HG03442 (cell line): ENCODE measurements at regions not wholly inside any gene's neighbourhood (a gene's known extent, or its start where the extent isn't known, plus 50 kb on each side); places are given as distances from the start of the nearest gene placed in this dataset.

Experiments used
- ATAC-seq: cut with Tn5 transposase; IDR thresholded peaks from one replicate; pipeline ENCODE4 v1.9.1; 2021; ENCODE audit warnings: mild to moderate bottlenecking, moderate library complexity; ENCODE audit not compliant: unreplicated experiment

GRCh38 chr4:23207059-23207458 is 514.3 kb downstream of the GBA3 start:
- no peak for ATAC-seq

GRCh38 chr4:23202712-23203247 is 510.0 kb downstream of the GBA3 start:
- ATAC-seq = no peak

- ATAC-seq = no peak
These were observed 502.0 kb downstream of the GBA3 start for GRCh38 chr4:23194751-23195150.

DNA sequence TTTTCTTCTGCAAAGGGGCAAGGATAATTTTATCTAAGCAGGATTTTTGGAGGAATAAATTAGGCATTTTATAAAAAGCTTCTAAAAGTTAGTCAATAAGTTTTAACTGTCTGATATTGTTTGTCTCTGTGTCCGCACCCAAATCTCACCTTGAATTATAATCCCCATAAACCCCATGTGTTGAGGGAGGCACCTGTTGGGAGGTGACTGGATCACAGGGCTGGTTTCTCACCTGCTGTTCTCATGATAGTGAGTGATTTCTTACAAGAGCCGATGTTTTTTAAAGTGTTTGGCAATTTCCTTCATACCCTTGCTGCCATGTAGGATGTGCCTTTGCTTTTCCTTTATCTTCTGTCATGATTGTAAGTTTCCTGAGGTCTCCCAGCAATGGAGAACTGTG is 481.4 kb downstream of the GBA3 start:
- no peak for ATAC-seq

DNA sequence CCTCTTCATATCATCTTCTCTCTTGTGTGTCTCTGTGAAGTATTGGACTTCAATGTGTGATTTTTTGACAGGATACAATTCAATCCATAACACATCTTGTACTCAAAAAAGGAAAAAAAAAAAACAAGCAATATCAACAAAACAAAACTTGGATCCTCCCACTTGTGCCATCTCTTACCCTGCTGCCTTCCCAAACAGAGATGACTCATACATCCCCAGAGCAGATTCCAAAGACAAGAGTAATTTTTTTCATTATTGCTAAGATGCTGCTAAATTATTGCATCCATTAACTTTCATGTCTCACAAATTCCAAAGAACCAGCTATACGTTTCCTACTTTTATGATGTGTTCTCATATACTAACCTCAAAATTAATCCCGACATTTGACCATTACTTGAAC is 479.2 kb downstream of the GBA3 start:
- ATAC-seq = no peak

GRCh38 chr4:23169608-23170311 is 477.0 kb downstream of the GBA3 start:
- ATAC-seq = no peak

DNA sequence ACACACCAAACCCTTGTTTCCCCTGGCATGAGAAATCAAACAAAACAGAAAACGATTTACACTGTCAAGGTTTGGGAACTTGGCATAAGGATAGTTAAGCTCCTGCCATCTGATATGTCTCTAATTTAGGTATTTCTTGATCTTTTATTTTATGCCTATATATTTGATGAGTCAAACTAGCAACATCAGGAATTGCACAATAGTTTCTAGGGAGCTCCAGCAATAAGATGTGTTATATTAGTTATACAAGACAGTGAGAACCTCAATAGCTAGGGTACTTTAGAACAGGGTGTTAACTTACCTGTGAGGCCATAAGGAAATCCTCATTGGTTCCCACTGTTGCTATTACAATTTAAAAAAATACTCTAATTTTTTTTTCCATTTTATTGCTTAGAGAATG is 474.2 kb downstream of the GBA3 start:
- ATAC-seq = no peak

GRCh38 chr4:23166407-23166806 is 473.7 kb downstream of the GBA3 start:
- ATAC-seq = no peak

DNA sequence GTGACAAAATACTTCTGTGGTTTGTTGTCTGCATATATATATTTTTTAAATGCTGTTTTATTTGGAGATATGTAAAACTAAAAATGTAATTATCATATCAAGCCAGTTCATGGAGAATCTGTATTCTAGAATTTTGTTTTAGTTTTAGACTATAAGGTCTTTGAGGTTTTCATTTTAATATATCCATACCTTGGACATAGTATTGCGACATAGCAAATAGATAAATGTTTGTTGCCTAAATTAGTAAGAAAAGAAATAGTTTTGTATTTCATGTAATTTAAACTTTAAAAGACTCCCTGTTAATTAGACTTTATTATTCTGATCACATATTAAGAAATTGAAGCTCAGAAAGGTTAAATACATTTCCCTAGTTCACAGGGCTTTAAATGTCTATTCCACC is 472.9 kb downstream of the GBA3 start:
- ATAC-seq = no peak

DNA sequence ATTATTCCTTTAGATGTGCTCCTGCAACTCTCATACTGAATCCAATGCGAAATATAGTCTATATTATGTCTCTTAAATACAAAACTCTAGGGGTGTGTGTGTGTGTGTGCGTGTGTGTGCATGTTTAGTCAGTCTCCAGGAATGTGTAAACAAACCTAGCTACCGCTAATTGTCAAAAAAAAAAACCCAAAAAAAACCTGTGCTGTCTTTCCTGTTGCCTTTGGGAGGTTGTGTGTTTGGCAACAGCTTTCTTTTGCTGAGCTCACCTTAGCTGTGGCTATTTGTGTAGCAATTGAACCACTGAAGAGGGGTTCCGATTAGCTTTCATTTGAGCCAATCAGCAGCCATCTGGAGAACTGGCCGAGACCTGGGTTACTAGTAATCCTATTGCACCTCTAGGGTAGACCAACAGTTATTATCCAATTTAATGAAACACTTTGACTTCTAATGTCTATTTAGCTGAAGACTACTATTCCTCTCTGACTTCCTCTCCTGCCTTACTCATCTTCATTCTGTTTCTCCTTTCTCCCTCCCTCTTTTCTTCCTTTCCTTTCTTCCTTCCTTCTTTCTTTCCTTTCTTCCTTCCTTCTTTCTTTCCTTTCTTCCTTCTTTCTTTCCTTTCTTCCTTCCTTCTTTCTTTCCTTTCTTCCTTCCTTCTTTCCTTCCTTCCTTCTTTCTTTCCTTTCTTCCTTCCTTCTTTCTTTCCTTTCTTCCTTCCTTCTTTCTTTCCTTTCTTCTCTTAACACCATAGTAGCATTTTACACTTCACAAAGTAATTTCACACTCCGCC is 471.1 kb downstream of the GBA3 start:
- no peak for ATAC-seq

- ATAC-seq = no peak
These were observed 469.5 kb downstream of the GBA3 start for GRCh38 chr4:23162275-23162674.

DNA sequence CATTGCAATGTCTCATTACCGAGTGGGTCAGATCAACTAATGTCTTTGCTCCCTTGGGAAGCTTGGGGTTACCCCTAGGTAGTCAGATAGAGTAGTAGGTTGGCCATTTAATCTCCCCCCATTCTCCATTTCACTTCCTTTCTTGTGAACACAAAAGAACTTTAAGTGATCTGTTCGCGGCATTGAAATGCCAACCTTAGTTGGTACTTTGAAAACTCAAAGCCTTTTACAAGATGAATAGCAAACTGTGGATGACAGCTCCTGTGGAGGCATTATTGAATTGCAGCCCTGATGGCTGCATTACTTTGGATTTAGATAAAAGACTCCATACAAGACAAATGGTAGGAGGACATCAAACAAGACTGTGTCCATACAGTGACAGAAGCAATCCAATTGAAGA is 469.1 kb downstream of the GBA3 start:
- no peak for ATAC-seq

GRCh38 chr4:23153076-23153475 is 460.3 kb downstream of the GBA3 start:
- no peak for ATAC-seq

- no peak for ATAC-seq
These were observed 457.1 kb downstream of the GBA3 start for GRCh38 chr4:23149815-23150214.

DNA sequence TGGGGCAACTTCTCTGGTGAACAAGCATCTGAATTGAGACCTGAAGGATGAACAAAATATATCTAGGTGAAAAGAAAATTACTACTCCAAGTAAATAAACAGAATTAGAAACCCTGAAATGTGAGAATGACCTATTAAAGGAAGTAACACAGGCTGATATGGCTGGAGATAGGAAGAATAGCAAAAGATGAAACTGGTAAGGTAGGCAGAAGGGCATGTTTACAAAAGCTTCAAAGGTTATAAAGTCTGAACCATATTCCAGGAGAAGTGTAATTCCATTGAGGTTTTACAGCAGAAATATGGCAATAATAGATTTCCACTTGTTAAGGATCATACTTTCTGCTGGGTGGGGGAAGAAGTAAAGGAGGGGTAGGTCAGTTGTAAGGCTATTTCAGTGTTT is 452.0 kb downstream of the GBA3 start:
- ATAC-seq = no peak

DNA sequence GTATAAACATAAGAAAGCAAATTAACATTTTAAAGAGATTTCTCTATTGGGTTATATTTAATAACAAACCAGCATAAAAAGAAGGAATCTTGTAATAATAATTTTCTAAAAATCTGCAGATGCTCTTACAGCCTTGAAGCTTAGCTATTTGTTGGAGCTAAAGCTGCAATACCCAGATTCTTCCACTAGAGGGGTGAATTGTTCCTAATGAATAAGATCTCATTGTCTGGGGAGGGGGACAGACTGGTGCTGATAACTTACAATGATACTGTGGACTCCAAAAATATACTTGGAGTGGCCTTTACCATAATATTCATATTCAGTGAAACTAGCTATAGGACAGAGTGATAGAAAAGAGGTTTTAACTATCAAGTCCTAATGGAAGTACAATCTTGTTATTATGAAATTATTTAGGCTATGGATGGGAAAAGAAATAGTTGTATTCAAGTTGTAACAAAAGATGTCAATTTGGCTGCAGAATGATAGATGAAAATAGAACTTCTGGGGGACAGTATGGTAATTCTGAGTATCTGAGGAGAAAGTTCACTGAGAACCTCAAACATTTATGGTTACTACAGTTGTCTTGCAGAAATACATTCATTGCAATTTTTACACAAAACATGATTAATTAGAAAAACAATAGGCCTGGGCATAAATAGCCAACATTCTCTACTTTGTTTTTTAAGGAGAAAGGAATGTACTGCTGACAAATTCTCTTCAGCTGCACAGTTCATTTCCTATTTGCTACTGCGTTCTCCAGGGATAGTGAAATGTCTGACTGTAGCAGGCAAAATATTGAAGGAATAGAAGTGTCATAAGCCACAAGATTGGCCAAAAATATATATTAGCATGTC is 443.3 kb downstream of the GBA3 start:
- ATAC-seq = no peak

GRCh38 chr4:23134331-23134730 is 441.6 kb downstream of the GBA3 start:
- no peak for ATAC-seq

- no peak for ATAC-seq
These were observed 438.1 kb downstream of the GBA3 start for GRCh38 chr4:23130845-23131244.

GRCh38 chr4:23125118-23125517 is 432.4 kb downstream of the GBA3 start:
- no peak for ATAC-seq

DNA sequence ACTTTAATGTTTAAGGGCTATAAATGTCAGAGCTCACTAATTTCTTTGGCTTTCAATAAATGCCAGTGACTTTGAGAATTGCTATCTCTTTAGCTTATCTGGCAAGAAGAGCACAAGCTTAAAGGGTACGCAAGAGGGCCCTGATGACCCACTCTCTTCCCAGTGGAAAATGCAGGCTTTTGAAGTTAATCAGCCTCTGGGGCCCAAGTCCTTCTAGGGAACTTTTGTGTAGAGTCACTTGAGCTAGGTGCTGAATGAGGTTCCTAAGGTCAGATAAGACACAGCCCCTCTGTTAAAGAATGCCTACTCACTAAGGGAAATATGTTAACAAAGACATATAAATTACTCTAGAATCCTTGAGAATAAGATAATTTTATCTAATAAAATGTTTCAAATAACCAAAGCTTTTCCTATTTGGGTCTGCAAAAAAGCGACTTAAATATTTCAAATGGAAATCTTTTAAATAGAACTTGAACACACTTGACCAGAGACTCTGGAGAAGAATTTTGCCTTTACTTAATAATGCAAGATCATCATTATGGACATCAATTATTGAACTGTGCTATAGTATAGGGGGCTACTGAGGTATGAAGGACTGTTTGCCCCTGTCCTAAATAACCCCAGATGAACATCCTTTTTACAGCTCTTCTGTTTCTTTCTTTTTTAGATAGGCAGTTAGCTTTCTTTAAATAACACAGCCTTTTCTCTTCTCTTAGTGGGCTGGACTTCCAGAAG is 430.1 kb downstream of the GBA3 start:
- no peak for ATAC-seq

DNA sequence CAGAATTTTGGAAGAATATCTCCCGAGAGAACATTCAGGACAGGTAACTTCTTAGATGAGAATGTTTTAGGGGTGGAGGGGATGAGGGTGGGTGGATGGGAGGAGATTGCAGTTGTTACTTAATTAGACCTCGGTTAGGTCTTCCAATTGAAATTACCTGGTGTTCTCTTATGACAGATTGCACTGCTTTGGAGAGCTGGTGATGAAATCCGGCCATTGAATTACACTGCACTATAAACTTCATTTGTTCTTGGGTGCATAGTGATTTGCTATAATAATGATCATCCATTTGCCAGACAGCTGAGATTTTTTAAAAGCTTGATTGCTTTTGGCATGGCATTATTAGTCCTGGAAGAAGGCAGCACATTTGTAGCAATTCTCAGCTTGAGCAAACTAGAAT is 427.6 kb downstream of the GBA3 start:
- ATAC-seq = no peak
